HEK293T (cell line): ENCODE measurements at regions not wholly inside any gene's neighbourhood (a gene's known extent, or its start where the extent isn't known, plus 50 kb on each side); places are given as distances from the start of the nearest gene placed in this dataset.

ENCODE experiments used
- BHLHE40 ChIP-seq: fragments of 450-650 bp; IDR thresholded peaks from 2 replicates; pipeline ENCODE4 v1.6.1; 2016; ENCODE audit warnings: mild to moderate bottlenecking, moderate library complexity, borderline replicate concordance
- FOXA1 ChIP-seq: fragments of 450-650 bp; IDR thresholded peaks from 2 replicates; pipeline ENCODE4 v1.6.1; 2016; ENCODE audit warnings: mild to moderate bottlenecking
- FOXK2 ChIP-seq: fragments of 450-650 bp; IDR thresholded peaks from 2 replicates; pipeline ENCODE4 v1.6.1; 2016; ENCODE audit warnings: mild to moderate bottlenecking
- FOXM1 ChIP-seq: fragments of 450-650 bp; IDR thresholded peaks from 2 replicates; pipeline ENCODE4 v1.6.1; 2017; ENCODE audit warnings: mild to moderate bottlenecking, borderline replicate concordance
- HDGF ChIP-seq: fragments of 450-650 bp; IDR thresholded peaks from 2 replicates; pipeline ENCODE4 v1.6.1; 2017; ENCODE audit warnings: antibody characterized with exemption, borderline replicate concordance
- NFRKB ChIP-seq: fragments of 450-650 bp; IDR thresholded peaks from 2 replicates; pipeline ENCODE4 v1.6.1; 2016; ENCODE audit warnings: mild to moderate bottlenecking, moderate library complexity
- PKNOX1 ChIP-seq: fragments of 450-650 bp; IDR thresholded peaks from 2 replicates; pipeline ENCODE4 v1.6.1; 2016
- SP1 ChIP-seq: fragments of 450-650 bp; IDR thresholded peaks from 2 replicates; pipeline ENCODE4 v1.6.1; 2017
- SUZ12 ChIP-seq: fragments of 450-650 bp; IDR thresholded peaks from 2 replicates; pipeline ENCODE4 v1.6.1; 2016; ENCODE audit warnings: mild to moderate bottlenecking
- TARDBP ChIP-seq: fragments of 450-650 bp; IDR thresholded peaks from 2 replicates; pipeline ENCODE4 v1.6.1; 2016
- ZNF384 ChIP-seq: fragments of 450-650 bp; IDR thresholded peaks from 2 replicates; pipeline ENCODE4 v1.6.1; 2016

- TF ChIP-seq FOXM1 (no peak), ZNF384 (no peak), BHLHE40 (no peak), FOXA1 (no peak), SUZ12 (no peak), TARDBP (no peak), SP1 (no peak), HDGF (no peak), PKNOX1 (no peak), NFRKB (no peak), FOXK2 (no peak)
Observed at GRCh38 chr5:63451188-63451587, 511.1 kb downstream of the HTR1A start.
